ENCODE measurements at regions not wholly inside any gene's neighbourhood (a gene's known extent, or its start where the extent isn't known, plus 50 kb on each side); places are given as distances from the start of the nearest gene placed in this dataset.
"Not testable (repeated sequence)": the region's sequence is repeated elsewhere in the genome, so short reads cannot be mapped to it uniquely, and the experiment has no call there.

GRCh38 chr4:173475751-173476150, 54.3 kb downstream of the HAND2 start:
- H3K4me1 Mint-ChIP-seq, result no peaks in the 10 kb centered on the region
- ATAC-seq, result no peak
- no peaks in the 10 kb centered on the region for H3K36me3 Mint-ChIP-seq

GRCh38 chr4:173469622-173470021, 60.4 kb downstream of the HAND2 start:
- Mint-ChIP-seq H3K4me3 (no peak overlapping the region), H3K27ac (no peak overlapping the region), H3K9me3 (no peaks in the 10 kb centered on the region), H3K36me3 (no peaks in the 10 kb centered on the region), H3K4me1 (no peaks in the 10 kb centered on the region)
- ATAC-seq, result no peak
- no peak for DNase-seq (ENCODE audit: low spot score in 2 of 2)

More at GRCh38 chr4:173475751-173476150, 54.3 kb downstream of the HAND2 start:
- H3K27ac Mint-ChIP-seq, result no peak overlapping the region
- no peaks in the 10 kb centered on the region for H3K9me3 Mint-ChIP-seq
- DNase-seq (ENCODE audit: low spot score in 2 of 2), result no peak
- H3K4me3 Mint-ChIP-seq, result no peak overlapping the region

- DNase-seq (ENCODE audit: low spot score in 2 of 2), result no peak
- no peak for ATAC-seq
- H3K4me1 Mint-ChIP-seq, result no peaks in the 10 kb centered on the region
- no peak overlapping the region for H3K27ac Mint-ChIP-seq
- H3K9me3 Mint-ChIP-seq, result no peaks in the 10 kb centered on the region
- H3K4me3 Mint-ChIP-seq, result no peak overlapping the region
- no peaks in the 10 kb centered on the region for H3K36me3 Mint-ChIP-seq
These were observed 61.7 kb downstream of the HAND2 start for GRCh38 chr4:173468314-173468713.

- Mint-ChIP-seq H3K4me3 (no peak overlapping the region), H3K4me1 (no peaks in the 10 kb centered on the region), H3K27ac (no peak overlapping the region), H3K36me3 (no peaks in the 10 kb centered on the region), H3K9me3 (no peaks in the 10 kb centered on the region)
- ATAC-seq (no peak), DNase-seq (ENCODE audit: low spot score in 2 of 2) (no peak)
These were observed 63.9 kb downstream of the HAND2 start for GRCh38 chr4:173466101-173466500.

- Mint-ChIP-seq H3K36me3 (no peaks in the 10 kb centered on the region), H3K27ac (no peak overlapping the region), H3K9me3 (no peaks in the 10 kb centered on the region), H3K4me1 (no peaks in the 10 kb centered on the region), H3K4me3 (no peak overlapping the region)
- DNase-seq (ENCODE audit: low spot score in 2 of 2), result no peak
- ATAC-seq, result no peak
These were observed 65.5 kb downstream of the HAND2 start for GRCh38 chr4:173464481-173464880.

- Mint-ChIP-seq H3K36me3 (no peaks in the 10 kb centered on the region), H3K4me1 (no peaks in the 10 kb centered on the region), H3K9me3 (no peaks in the 10 kb centered on the region), H3K4me3 (no peak overlapping the region), H3K27ac (no peak overlapping the region)
- no peak for DNase-seq (ENCODE audit: low spot score in 2 of 2)
- no peak for ATAC-seq
These were observed 64.9 kb upstream of the SCRG1 start for GRCh38 chr4:173463816-173464215.

- no peaks in the 10 kb centered on the region for H3K4me1 Mint-ChIP-seq
These were observed 62.3 kb upstream of the SCRG1 start for GRCh38 chr4:173461170-173461569.

GRCh38 chr4:173459857-173460256, 60.9 kb upstream of the SCRG1 start:
- DNase-seq (ENCODE audit: low spot score in 2 of 2) (no peak), ATAC-seq (no peak)
- Mint-ChIP-seq H3K4me3 (no peak overlapping the region), H3K4me1 (no peaks in the 10 kb centered on the region), H3K27ac (no peak overlapping the region), H3K9me3 (no peaks in the 10 kb centered on the region), H3K36me3 (no peaks in the 10 kb centered on the region)

More at GRCh38 chr4:173461170-173461569, 62.3 kb upstream of the SCRG1 start:
- Mint-ChIP-seq H3K36me3 (no peaks in the 10 kb centered on the region), H3K4me3 (no peak overlapping the region), H3K27ac (no peak overlapping the region), H3K9me3 (no peaks in the 10 kb centered on the region)
- peak; percentile 64 for ATAC-seq
- no peak for DNase-seq (ENCODE audit: low spot score in 2 of 2)

GRCh38 chr4:173457893-173458292, 59.0 kb upstream of the SCRG1 start:
- no peaks in the 10 kb centered on the region for H3K9me3 Mint-ChIP-seq
- DNase-seq (ENCODE audit: low spot score in 2 of 2), result no peak

GRCh38 chr4:173451435-173451834, 52.5 kb upstream of the SCRG1 start:
- not testable (repeated sequence) for H3K36me3 Mint-ChIP-seq; H3K4me3 Mint-ChIP-seq; H3K27ac Mint-ChIP-seq; ATAC-seq; H3K9me3 Mint-ChIP-seq; H3K4me1 Mint-ChIP-seq; DNase-seq (ENCODE audit: low spot score in 2 of 2)

More at GRCh38 chr4:173457893-173458292, 59.0 kb upstream of the SCRG1 start:
- Mint-ChIP-seq H3K36me3 (no peaks in the 10 kb centered on the region), H3K4me3 (no peak overlapping the region), H3K27ac (no peak overlapping the region), H3K4me1 (no peaks in the 10 kb centered on the region)
- no peak for ATAC-seq

- DNase-seq (ENCODE audit: low spot score in 2 of 2) (no peak), ATAC-seq (no peak)
- Mint-ChIP-seq H3K4me3 (no peak overlapping the region), H3K36me3 (no peaks in the 10 kb centered on the region), H3K27ac (no peak overlapping the region), H3K9me3 (no peaks in the 10 kb centered on the region), H3K4me1 (peaks cover 5% of the 10 kb centered on the region)
These were observed 51.4 kb upstream of the SCRG1 start for GRCh38 chr4:173450281-173450680.

- no peak overlapping the region for H3K27ac Mint-ChIP-seq
- H3K36me3 Mint-ChIP-seq, result no peaks in the 10 kb centered on the region
- peaks cover 5% of the 10 kb centered on the region for H3K4me1 Mint-ChIP-seq
- DNase-seq (ENCODE audit: low spot score in 2 of 2) (no peak), ATAC-seq (no peak)
- H3K9me3 Mint-ChIP-seq, result no peaks in the 10 kb centered on the region
- H3K4me3 Mint-ChIP-seq, result no peak overlapping the region
These were observed 50.4 kb upstream of the SCRG1 start for GRCh38 chr4:173449380-173449717.

GRCh38 chr4:173448608-173449379, 49.9 kb upstream of the SCRG1 start:
- ATAC-seq (no peak), DNase-seq (ENCODE audit: low spot score in 2 of 2) (no peak)
- Mint-ChIP-seq H3K27ac (no peak overlapping the region), H3K4me1 (peaks cover 5% of the 10 kb centered on the region), H3K4me3 (no peak overlapping the region), H3K36me3 (no peaks in the 10 kb centered on the region), H3K9me3 (no peaks in the 10 kb centered on the region)
